Esophagus muscularis mucosa (tissue), 4 donors: ENCODE measurements at regions not wholly inside any gene's neighbourhood (a gene's known extent, or its start where the extent isn't known, plus 50 kb on each side); places are given as distances from the start of the nearest gene placed in this dataset.

Source experiments
- DNase-seq: peaks from one replicate; pipeline ENCODE4 v3.0.0-alpha.2; 2017; ENCODE audit errors: extremely low spot score
- H3K27ac ChIP-seq, 4 donors: fragments of 200-600 bp; sonication (generic); replicated peaks in 1 of 4; 1 replicate in 3 of 4; 2 replicates in 1 of 4; pipeline ENCODE4 v1.5.1; 2016 to 2019; ENCODE audit warnings: mild to moderate bottlenecking in 1 of 4
- H3K27me3 ChIP-seq, 4 donors: fragments of 200-600 bp; sonication (generic); one replicate each; pipeline versions ENCODE4 v1.5.1 to v1.6.0; 2016 to 2019
- H3K36me3 ChIP-seq, 4 donors: fragments of 200-600 bp; sonication (generic); one replicate each; pipeline ENCODE4 v1.5.1; 2016 to 2019
- H3K4me1 ChIP-seq, 4 donors: fragments of 200-600 bp; sonication (generic); one replicate each; pipeline ENCODE4 v1.5.1; 2016 to 2019
- H3K4me3 ChIP-seq, 4 donors: fragments of 200-600 bp; sonication (generic); 1 replicate in 2 of 4; 2 replicates in 2 of 4; pipeline ENCODE4 v1.5.1; 2016 to 2019; ENCODE audit warnings: mild to moderate bottlenecking in 4 of 4, moderate library complexity in 1 of 4
- H3K9me3 ChIP-seq, 4 donors: fragments of 200-600 bp; sonication (generic); 1 replicate in 3 of 4; 2 replicates in 1 of 4; pipeline ENCODE4 v1.5.1; 2016 to 2019
- CTCF ChIP-seq, 3 experiments: fragments of 200-600 bp in 2 of 3; fragments of 450-650 bp in 1 of 3; sonication (generic) in 2 of 3; IDR thresholded peaks; one replicate each; pipeline ENCODE4 v1.5.1; 2017 to 2019; ENCODE audit warnings: antibody characterized with exemption in 3 of 3, mild to moderate bottlenecking in 2 of 3, moderate library complexity in 1 of 3
- EP300 ChIP-seq: sonication (generic); formaldehyde crosslinking; IDR thresholded peaks from one replicate; pipeline ENCODE4 v1.6.1; 2017; ENCODE audit warnings: antibody characterized with exemption
- POLR2A ChIP-seq: fragments of 450-650 bp; IDR thresholded peaks from one replicate; pipeline ENCODE4 v1.6.1; 2017; ENCODE audit warnings: antibody characterized with exemption, moderate library complexity, mild to moderate bottlenecking, low read depth
- POLR2AphosphoS5 ChIP-seq, 2 donors: sonication (generic); formaldehyde crosslinking; IDR thresholded peaks; one replicate each; pipeline ENCODE4 v1.6.1; 2017; ENCODE audit warnings: antibody characterized with exemption in 2 of 2
- WGBS: methylation state at CpG from one replicate; pipeline ENCODE4 v1.1.5; 2018; 5-methylcytosine and 5-hydroxymethylcytosine counted together
- intact Hi-C: fragments of 100-400 bp; cut with DNase I; formaldehyde crosslinking; loops from one replicate; pipeline ENCODE4 v1.15.1; 2023

- Histone ChIP-seq H3K27ac (no peak overlapping the region), H3K27me3 (no peaks in the 10 kb centered on the region), H3K9me3 (no peaks in the 10 kb centered on the region), H3K36me3 (no peaks in the 10 kb centered on the region), H3K4me3 (no peak overlapping the region), H3K4me1 (peaks cover 0 to 12% (median 8%) of the 10 kb centered on the region in 4 donors)
- TF ChIP-seq CTCF (IDR thresholded peaks at IDR 0.05) (no peak), POLR2AphosphoS5 (IDR thresholded peaks at IDR 0.05) (no peak), POLR2A (no peak), EP300 (no peak)
- intact Hi-C loops = no loop called here
- 87% methylated on average over 4 of the region's 4 CpGs for WGBS
- DNase-seq = no peak
Observed at GRCh38 chr1:224809613-224810012, 119.9 kb upstream of the DNAH14 start.

GRCh38 chr1:224811564-224811963, 117.9 kb upstream of the DNAH14 start:
- Histone ChIP-seq H3K9me3 (no peaks in the 10 kb centered on the region), H3K4me3 (no peak overlapping the region), H3K27me3 (no peaks in the 10 kb centered on the region), H3K27ac (no peak overlapping the region), H3K36me3 (no peaks in the 10 kb centered on the region), H3K4me1 (peaks cover 0 to 12% (median 8%) of the 10 kb centered on the region in 4 donors)
- no peak for DNase-seq
- 87% methylated on average over 7 of the region's 7 CpGs for WGBS
- intact Hi-C loops = no loop called here
- TF ChIP-seq POLR2AphosphoS5 (IDR thresholded peaks at IDR 0.05) = no peak
- TF ChIP-seq EP300 = no peak
- no peak for TF ChIP-seq CTCF (IDR thresholded peaks at IDR 0.05)
- TF ChIP-seq POLR2A = no peak

GRCh38 chr1:224815647-224816046, 113.8 kb upstream of the DNAH14 start:
- no peaks in the 10 kb centered on the region for H3K27me3 ChIP-seq
- H3K9me3 ChIP-seq = no peaks in the 10 kb centered on the region
- peaks cover 0 to 12% (median 8%) of the 10 kb centered on the region in 4 donors for H3K4me1 ChIP-seq
- H3K27ac ChIP-seq = no peak overlapping the region
- TF ChIP-seq EP300 = no peak
- no peak for TF ChIP-seq CTCF (IDR thresholded peaks at IDR 0.05)
- TF ChIP-seq POLR2AphosphoS5 (IDR thresholded peaks at IDR 0.05) = no peak
- TF ChIP-seq POLR2A = no peak
- no peak for DNase-seq
- 84% methylated on average over 2 of the region's 2 CpGs for WGBS
- no peak overlapping the region for H3K4me3 ChIP-seq
- H3K36me3 ChIP-seq = no peaks in the 10 kb centered on the region
- intact Hi-C loops = no loop called here

GRCh38 chr1:224816062-224816461, 113.4 kb upstream of the DNAH14 start:
- Histone ChIP-seq H3K27ac (no peak overlapping the region), H3K27me3 (no peaks in the 10 kb centered on the region), H3K9me3 (peaks cover 0 to under 1% (median 0%) of the 10 kb centered on the region in 4 donors), H3K4me1 (peaks cover 0 to 9% (median 6%) of the 10 kb centered on the region in 4 donors), H3K36me3 (no peaks in the 10 kb centered on the region), H3K4me3 (no peak overlapping the region)
- intact Hi-C loops = no loop called here
- no peak for DNase-seq
- no peak for TF ChIP-seq POLR2AphosphoS5 (IDR thresholded peaks at IDR 0.05)
- TF ChIP-seq EP300 = no peak
- TF ChIP-seq POLR2A = no peak
- no peak for TF ChIP-seq CTCF (IDR thresholded peaks at IDR 0.05)

GRCh38 chr1:224817382-224817781, 112.1 kb upstream of the DNAH14 start:
- no peaks in the 10 kb centered on the region for H3K27me3 ChIP-seq
- no peak overlapping the region for H3K27ac ChIP-seq
- DNase-seq = no peak
- no peaks in the 10 kb centered on the region for H3K36me3 ChIP-seq
- TF ChIP-seq POLR2A (no peak), EP300 (no peak), POLR2AphosphoS5 (IDR thresholded peaks at IDR 0.05) (no peak), CTCF (IDR thresholded peaks at IDR 0.05) (no peak)
- H3K4me1 ChIP-seq = no peaks in the 10 kb centered on the region
- H3K9me3 ChIP-seq = peaks cover 0 to 12% (median 0%) of the 10 kb centered on the region in 4 donors
- intact Hi-C loops = no loop called here
- H3K4me3 ChIP-seq = no peak overlapping the region
- WGBS = 81% methylated on average over 3 of the region's 3 CpGs
